K562 (cell line): ENCODE measurements at regions not wholly inside any gene's neighbourhood (a gene's known extent, or its start where the extent isn't known, plus 50 kb on each side); places are given as distances from the start of the nearest gene placed in this dataset.

Experiments used
- ATAC-seq: fragments of 200-7000 bp; cut with Tn5 transposase; 3 replicates; pipeline ENCODE4 v1.9.1; 2020; ENCODE audit warnings: moderate library complexity
- BruUV-seq: library from RNA; stranded (reverse); fragments of 400-500 nt; replicated peaks from 2 replicates; lab custom pipeline; 2021; lab: Mats Ljungman, UMichigan
- CTCF ChIA-PET: fragments of 300-600 bp; formaldehyde crosslinking; extraction: SDS; loops from one replicate; lab custom pipeline; 2021; ENCODE audit warnings: low intra/inter-chr PET ratio; lab: Yijun Ruan, JAX
- POLR2A ChIA-PET: fragments of 300-600, 350-650 bp; sonication (Branson Sonifier 250); formaldehyde crosslinking; extraction: SDS; loops from one replicate; lab custom pipeline; 2021; ENCODE audit warnings: antibody characterized with exemption, inconsistent platforms; lab: Yijun Ruan, JAX
- DNase-seq, 4 experiments: peaks; one replicate each; pipeline versions ENCODE4 v3.0.0 to v3.0.0-alpha.2; 2011 to 2018; ENCODE audit warnings: low spot score in 3 of 4, mixed read lengths in 3 of 4; ENCODE audit errors: extremely low read depth in 1 of 4
- FAIRE-seq: peaks from 2 replicates; lab custom pipeline; 2011; peaks lifted over from hg19 to GRCh38; lab: Jason Lieb, UNC
- H2AFZ ChIP-seq: 2 replicates; pipeline ENCODE4 v1.6.0; 2011; ENCODE audit warnings: low read depth, low read length, control low read depth, inconsistent platforms
- H3K27ac ChIP-seq: fragments of 200-600 bp; 3 replicates; pipeline ENCODE4 v1.8.0; 2011; ENCODE audit warnings: low read depth, mild to moderate bottlenecking, control low read depth, inconsistent platforms, low read length, moderate library complexity, mixed read lengths; ENCODE audit errors: extremely low read depth
- H3K27me3 ChIP-seq, 2 experiments: fragments of 300-600 bp in 1 of 2; 2 replicates in 1 of 2; 3 replicates in 1 of 2; pipeline versions ENCODE4 v1.6.0 to v1.8.0; 2011; ENCODE audit warnings: inconsistent platforms in 2 of 2, low read length in 2 of 2, mild to moderate bottlenecking in 1 of 2, mixed read lengths in 1 of 2, moderate library complexity in 1 of 2; ENCODE audit not compliant: control insufficient read depth in 2 of 2, insufficient read depth in 2 of 2
- H3K36me3 ChIP-seq: fragments of 300-600 bp; 3 replicates; pipeline ENCODE4 v1.8.0; 2011; ENCODE audit warnings: mild to moderate bottlenecking, low read length, inconsistent platforms; ENCODE audit not compliant: control insufficient read depth, insufficient read depth
- H3K4me1 ChIP-seq, 2 experiments: fragments of 200-600 bp in 1 of 2; replicated peaks in 1 of 2; 2 replicates in 1 of 2; 3 replicates in 1 of 2; pipeline versions ENCODE4 v1.5.1 to v1.8.0; 2011; ENCODE audit warnings: inconsistent platforms in 2 of 2, low read length in 2 of 2, mild to moderate bottlenecking in 1 of 2, mixed read lengths in 1 of 2, moderate library complexity in 1 of 2; ENCODE audit not compliant: control insufficient read depth in 2 of 2, insufficient read depth in 2 of 2
- H3K4me2 ChIP-seq: 2 replicates; pipeline ENCODE4 v1.6.1; 2011; ENCODE audit warnings: low read length, control low read depth, inconsistent platforms, mixed read lengths; ENCODE audit not compliant: insufficient read depth
- H3K4me3 ChIP-seq: fragments of 200-600 bp; sonication (generic), shearing (Covaris generic); 2 replicates; pipeline ENCODE4 v1.5.1; 2016; ENCODE audit warnings: control low read depth, inconsistent platforms
- H3K79me2 ChIP-seq: fragments of 200-600 bp; 3 replicates; pipeline ENCODE4 v1.8.0; 2011; ENCODE audit warnings: low read length, inconsistent platforms; ENCODE audit not compliant: control insufficient read depth, insufficient read depth
- H3K9ac ChIP-seq, 2 experiments: 2 replicates each; pipeline versions ENCODE4 v1.6.0 to v1.6.1; 2011; ENCODE audit warnings: low read depth in 2 of 2, low read length in 2 of 2, control low read depth in 1 of 2, inconsistent platforms in 1 of 2, mild to moderate bottlenecking in 1 of 2, mixed read lengths in 1 of 2; ENCODE audit not compliant: insufficient read depth in 1 of 2
- H3K9me1 ChIP-seq: one replicate; pipeline ENCODE4 v1.6.0; 2011; ENCODE audit warnings: inconsistent platforms, mild to moderate bottlenecking, low read length, moderate library complexity; ENCODE audit not compliant: control insufficient read depth, insufficient read depth
- H3K9me3 ChIP-seq: replicated peaks from 2 replicates; pipeline ENCODE4 v1.5.1; 2011; ENCODE audit warnings: low read depth, low read length, inconsistent platforms; ENCODE audit not compliant: control insufficient read depth, insufficient read depth
- H4K20me1 ChIP-seq: replicated peaks from 2 replicates; pipeline ENCODE4 v1.6.1; 2011; ENCODE audit warnings: low read length, inconsistent platforms, mixed read lengths; ENCODE audit not compliant: control insufficient read depth, insufficient read depth
- ARNT ChIP-seq, 2 experiments: fragments of 450-650 bp; IDR thresholded peaks; 2 replicates each; pipeline ENCODE4 v1.6.1; 2016; ENCODE audit warnings: mild to moderate bottlenecking in 1 of 2
- EP300 ChIP-seq: IDR thresholded peaks from 2 replicates; pipeline ENCODE4 v1.6.1; 2012; ENCODE audit warnings: low read length, improper control_type of control experiment
- ETV1 ChIP-seq: fragments of 450-650 bp; conservative IDR thresholded peaks from 2 replicates; pipeline ENCODE4 v1.6.1; 2016; ENCODE audit warnings: missing genetic modification characterization, control low read depth, low read depth, missing compliant biosample characterization
- GABPB2 ChIP-seq: fragments of 250-450 bp; sonication (Bioruptor Pico); conservative IDR thresholded peaks from 2 replicates; pipeline ENCODE4 v1.5.1; 2021; ENCODE audit warnings: mild to moderate bottlenecking
- KLF6 ChIP-seq: fragments of 250-450 bp; sonication (Bioruptor Pico); IDR thresholded peaks from 2 replicates; pipeline ENCODE4 v1.4.0; 2020; ENCODE audit warnings: mild to moderate bottlenecking, moderate library complexity, borderline replicate concordance
- POLR2G ChIP-seq: fragments of 200-400 bp; formaldehyde crosslinking; IDR thresholded peaks from 2 replicates; pipeline ENCODE4 v1.6.1; 2017; ENCODE audit warnings: low read depth, mild to moderate bottlenecking, antibody characterized with exemption, low read length, moderate library complexity
- POLR3G ChIP-seq: IDR thresholded peaks from 2 replicates; pipeline ENCODE4 v1.6.1; 2011; ENCODE audit not compliant: insufficient read length, insufficient replicate concordance; ENCODE audit errors: extremely low read depth
- TAF9B ChIP-seq: fragments of 450-650 bp; IDR thresholded peaks from 2 replicates; pipeline ENCODE4 v1.6.1; 2018; ENCODE audit warnings: mild to moderate bottlenecking; ENCODE audit not compliant: partially characterized antibody
- TAL1 ChIP-seq: fragments of 450-650 bp; IDR thresholded peaks from 2 replicates; pipeline ENCODE4 v1.6.1; 2016; ENCODE audit warnings: mild to moderate bottlenecking
- ZC3H8 ChIP-seq: fragments of 450-650 bp; IDR thresholded peaks from 2 replicates; pipeline ENCODE4 v1.6.1; 2017
- ZNF239 ChIP-seq: fragments of 250-450 bp; sonication (Bioruptor Pico); IDR thresholded peaks from 2 replicates; pipeline ENCODE4 v1.4.0; 2020; ENCODE audit warnings: mild to moderate bottlenecking
- ZNF324 ChIP-seq: fragments of 250-450 bp; sonication (Bioruptor Pico); IDR thresholded peaks from 2 replicates; pipeline ENCODE4 v1.4.0; 2020; ENCODE audit warnings: mild to moderate bottlenecking
- WGBS: fragments of 100-300 bp; shearing (Covaris generic); methylation state at CpG from one replicate; pipeline ENCODE4 v1.1.6; 2016; ENCODE audit warnings: low coverage, mixed read lengths; ENCODE audit not compliant: insufficient coverage; ENCODE audit errors: missing lambda C conversion rate; 5-methylcytosine and 5-hydroxymethylcytosine counted together
- in situ Hi-C: fragments of 300-500 bp; cut with MboI; formaldehyde crosslinking; loops from 4 replicates; pipeline ENCODE4 v1.15.0; 2018; ENCODE audit warnings: inconsistent platforms, mixed read lengths
- intact Hi-C: fragments of 100-400 bp; cut with micrococcal nuclease; formaldehyde crosslinking; loops from 2 replicates; pipeline ENCODE4 v1.14.2; 2022
- TF ChIP-seq, protein P1 (sequence below): fragments of 250-450 bp; sonication (Bioruptor Pico); IDR thresholded peaks from 2 replicates; pipeline ENCODE4 v1.6.1; 2021; ENCODE audit warnings: mild to moderate bottlenecking
- TF ChIP-seq, protein P2 (sequence below): fragments of 250-450 bp; sonication (Bioruptor Pico); IDR thresholded peaks from 2 replicates; pipeline ENCODE4 v1.5.0; 2021

DNA sequence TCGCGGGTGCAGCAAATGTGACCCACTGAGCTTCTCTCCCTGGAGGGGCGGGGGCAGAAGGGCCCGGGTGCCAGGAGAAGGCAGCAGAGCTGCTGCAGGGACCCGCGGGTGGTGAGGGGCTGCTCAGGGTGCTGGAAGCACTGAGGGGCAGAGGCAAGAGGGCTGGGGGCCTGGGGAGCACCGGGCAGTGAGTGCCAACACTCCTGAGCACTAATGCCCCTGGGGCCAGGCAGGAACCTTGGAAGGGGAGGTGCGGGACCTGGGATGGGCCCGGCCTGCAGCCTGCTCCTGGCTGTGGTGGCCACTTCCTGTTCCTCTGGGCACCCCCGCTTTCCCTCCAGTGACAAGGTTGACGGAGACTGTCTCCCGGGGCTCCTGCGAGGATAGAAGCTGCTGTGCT lies 66.5 kb upstream of the ADRA2C start:
- H3K9me1 ChIP-seq = no peaks in the 10 kb centered on the region
- BruUV-seq = no TSS peak
- no peak for ATAC-seq
- WGBS = 0% methylated on average over 11 of the region's 13 CpGs
- H3K4me2 ChIP-seq = no peak overlapping the region
- no peak for DNase-seq
- H3K4me1 ChIP-seq = no peaks in the 10 kb centered on the region; a peak in 1 of 5 replicates
- no peaks in the 10 kb centered on the region for H3K36me3 ChIP-seq
- H4K20me1 ChIP-seq = 0 out of 2 replicates have a peak, but pooled peaks cover 6% of the 10 kb centered on the region
- H3K4me3 ChIP-seq = no peak overlapping the region
- no peak overlapping the region for H2AFZ ChIP-seq
- H3K27me3 ChIP-seq = peaks cover 0 to 32% of the 10 kb centered on the region in 2 experiments; a peak in 2 of 5 replicates
- FAIRE-seq = no peak
- intact Hi-C loops = no loop called here
- ChIA-PET POLR2A (no interaction called here), CTCF (no interaction called here)
- TF ChIP-seq GABPB2 (no peak), EP300 (no peak), TAF9B (no peak), KLF6 (CRISPR knock-in tag) (no peak), POLR3G (no peak), ZNF239 (CRISPR knock-in tag) (no peak), ZNF324 (CRISPR knock-in tag) (no peak), ZC3H8 (no peak), ETV1 (tag) (no peak), ARNT (IDR thresholded peaks at IDR 0.05) (no peak), TAL1 (no peak), POLR2G (no peak)
- TF ChIP-seq, protein P1, sequence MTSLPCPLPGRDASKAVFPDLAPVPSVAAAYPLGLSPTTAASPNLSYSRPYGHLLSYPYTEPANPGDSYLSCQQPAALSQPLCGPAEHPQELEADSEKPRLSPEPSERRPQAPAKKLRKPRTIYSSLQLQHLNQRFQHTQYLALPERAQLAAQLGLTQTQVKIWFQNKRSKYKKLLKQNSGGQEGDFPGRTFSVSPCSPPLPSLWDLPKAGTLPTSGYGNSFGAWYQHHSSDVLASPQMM (CRISPR knock-in tag) = no peak
- TF ChIP-seq, protein P2, sequence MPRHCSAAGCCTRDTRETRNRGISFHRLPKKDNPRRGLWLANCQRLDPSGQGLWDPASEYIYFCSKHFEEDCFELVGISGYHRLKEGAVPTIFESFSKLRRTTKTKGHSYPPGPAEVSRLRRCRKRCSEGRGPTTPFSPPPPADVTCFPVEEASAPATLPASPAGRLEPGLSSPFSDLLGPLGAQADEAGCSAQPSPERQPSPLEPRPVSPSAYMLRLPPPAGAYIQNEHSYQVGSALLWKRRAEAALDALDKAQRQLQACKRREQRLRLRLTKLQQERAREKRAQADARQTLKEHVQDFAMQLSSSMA = no peak
- H3K9me3 ChIP-seq = no peaks in the 10 kb centered on the region
- H3K9ac ChIP-seq = no peak overlapping the region
- in situ Hi-C loops = no loop called here
- H3K27ac ChIP-seq = no peak overlapping the region
- no peaks in the 10 kb centered on the region for H3K79me2 ChIP-seq
